Muscle of leg (tissue), 3 donors: ENCODE measurements at regions not wholly inside any gene's neighbourhood (a gene's known extent, or its start where the extent isn't known, plus 50 kb on each side); places are given as distances from the start of the nearest gene placed in this dataset.

Source experiments
- DNase-seq: peaks from one replicate; pipeline ENCODE4 v3.0.0; 2013
- H3K27ac ChIP-seq: one replicate; pipeline ENCODE4 v1.5.1; 2013; ENCODE audit warnings: mild to moderate bottlenecking, low read length, control low read depth
- H3K27me3 ChIP-seq: one replicate; pipeline ENCODE4 v1.6.1; 2013; ENCODE audit warnings: low read length; ENCODE audit not compliant: control insufficient read depth, insufficient read depth
- H3K36me3 ChIP-seq: one replicate; pipeline ENCODE4 v1.6.1; 2013; ENCODE audit warnings: low read length; ENCODE audit not compliant: control insufficient read depth, insufficient read depth
- H3K4me1 ChIP-seq: one replicate; pipeline ENCODE4 v1.6.1; 2013; ENCODE audit warnings: low read length; ENCODE audit not compliant: control insufficient read depth, insufficient read depth
- H3K4me3 ChIP-seq: one replicate; pipeline ENCODE4 v1.5.1; 2013; ENCODE audit warnings: low read length, control low read depth
- H3K9me3 ChIP-seq: replicated peaks from 2 replicates; pipeline ENCODE4 v1.6.1; 2013; ENCODE audit warnings: low read depth, low read length; ENCODE audit not compliant: control insufficient read depth
- WGBS: methylation state at CpG from one replicate; pipeline ENCODE4 v1.1.5; 2013; ENCODE audit warnings: missing lambda C conversion rate; ENCODE audit not compliant: insufficient coverage; 5-methylcytosine and 5-hydroxymethylcytosine counted together

DNA sequence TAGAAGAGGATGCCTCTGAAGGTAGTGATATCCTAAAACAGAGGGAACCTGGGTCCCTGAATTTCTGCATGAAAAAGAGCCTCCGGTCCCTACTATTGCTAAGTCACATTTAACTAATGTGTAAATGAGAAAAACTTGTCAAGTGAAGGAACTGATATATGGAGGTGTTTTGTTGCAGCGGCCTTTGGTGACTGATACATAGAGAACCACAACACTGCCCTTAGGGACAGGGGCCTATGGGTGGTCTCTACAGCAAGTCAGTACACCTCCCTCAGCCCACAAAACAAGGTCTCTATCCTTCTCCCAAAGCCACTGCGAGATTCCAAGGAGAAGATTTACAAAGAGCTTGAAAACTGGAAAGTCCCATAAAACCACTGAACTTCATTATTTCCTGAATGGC is 275.3 kb downstream of the SOX9 start:
- peaks cover 8% of the 10 kb centered on the region for H3K4me1 ChIP-seq
- H3K36me3 ChIP-seq, result no peaks in the 10 kb centered on the region
- H3K27ac ChIP-seq, result no peak overlapping the region
- no peak for DNase-seq
- WGBS, result 80% methylated on average over 1 of the region's 3 CpGs
- no peak overlapping the region for H3K4me3 ChIP-seq
- peaks cover 5% of the 10 kb centered on the region for H3K27me3 ChIP-seq
- H3K9me3 ChIP-seq, result no peaks in the 10 kb centered on the region

DNA sequence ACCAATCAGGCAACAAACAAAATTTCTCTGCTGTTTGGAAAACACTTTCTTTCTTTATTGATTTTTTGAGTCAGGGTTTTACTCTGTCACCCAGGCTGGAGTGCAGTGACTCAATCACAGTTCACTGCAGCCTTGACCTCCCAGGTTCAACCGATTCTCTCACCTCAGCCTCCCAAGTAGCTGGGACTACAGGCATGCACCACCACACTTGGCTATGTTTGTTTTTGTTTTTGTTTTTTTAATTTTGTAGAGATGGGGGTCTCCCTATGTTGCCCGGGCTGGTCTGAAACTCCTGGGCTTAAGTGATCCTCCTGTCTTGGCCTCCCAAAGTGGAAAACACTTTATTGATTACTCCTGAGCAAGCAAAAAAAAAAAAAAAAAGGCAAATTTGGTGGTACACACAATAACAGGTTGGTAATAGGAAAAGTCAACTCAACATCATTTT is 276.4 kb downstream of the SOX9 start:
- Histone ChIP-seq H3K36me3 (no peaks in the 10 kb centered on the region), H3K27ac (no peak overlapping the region), H3K4me1 (peaks cover 6% of the 10 kb centered on the region), H3K4me3 (no peak overlapping the region), H3K9me3 (no peaks in the 10 kb centered on the region), H3K27me3 (peaks cover 5% of the 10 kb centered on the region)
- DNase-seq, result no peak
- WGBS, result no CpG with 5 or more reads among the region's 2 CpGs

DNA sequence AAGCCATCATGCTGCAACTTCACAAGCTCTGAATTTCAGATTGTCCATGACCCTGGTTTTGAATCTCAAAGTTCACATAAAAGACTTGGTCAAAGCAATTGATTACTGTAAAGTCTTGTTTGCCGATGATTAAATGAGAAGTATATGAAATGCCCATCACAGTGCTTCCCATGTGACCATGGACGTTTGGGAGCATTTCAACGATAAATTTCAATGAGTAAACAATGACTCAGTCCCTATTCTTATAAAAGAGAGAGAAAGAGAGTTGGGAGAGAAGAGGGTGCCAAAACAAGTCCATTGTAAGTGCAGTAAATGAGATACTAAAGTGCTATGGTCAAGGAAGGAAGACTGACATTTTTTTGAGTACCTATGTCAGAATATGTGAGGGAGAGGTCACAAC is 276.9 kb downstream of the SOX9 start:
- Histone ChIP-seq H3K4me3 (no peak overlapping the region), H3K27me3 (peaks cover 3% of the 10 kb centered on the region), H3K4me1 (peaks cover 2% of the 10 kb centered on the region), H3K9me3 (no peaks in the 10 kb centered on the region), H3K27ac (no peak overlapping the region), H3K36me3 (no peaks in the 10 kb centered on the region)
- WGBS, result no CpG with 5 or more reads among the region's 3 CpGs
- DNase-seq, result no peak

DNA sequence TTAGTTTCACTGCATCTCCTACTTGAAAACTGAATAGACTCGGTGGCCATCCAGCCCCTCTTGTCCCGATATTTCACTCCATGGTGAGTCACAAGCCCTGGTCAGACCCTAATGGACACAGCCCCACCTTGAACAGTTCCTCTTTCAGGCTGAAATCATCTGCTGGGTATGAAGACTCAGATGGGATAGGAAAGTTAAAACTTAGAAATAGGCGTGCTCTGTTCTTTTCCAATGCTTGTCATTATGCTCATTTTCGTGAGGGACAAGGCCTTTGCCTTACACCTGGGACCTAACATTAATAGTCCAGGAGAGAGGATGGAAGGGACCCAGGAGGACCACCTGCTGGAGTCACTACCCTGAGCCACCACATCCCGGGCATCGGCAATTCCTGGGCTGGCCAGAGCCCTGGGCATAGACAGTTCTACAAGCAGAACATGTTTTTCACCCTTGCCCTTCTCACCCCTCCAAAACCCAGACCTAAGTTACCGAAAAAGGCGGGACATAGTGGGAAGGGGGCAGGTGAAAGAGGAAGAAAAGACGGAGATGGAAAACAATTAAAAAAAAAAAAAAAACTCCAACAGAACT is 278.3 kb downstream of the SOX9 start:
- no peak overlapping the region for H3K27ac ChIP-seq
- H3K4me3 ChIP-seq, result no peak overlapping the region
- H3K36me3 ChIP-seq, result no peaks in the 10 kb centered on the region
- 88% methylated on average over 1 of the region's 9 CpGs for WGBS
- H3K4me1 ChIP-seq, result no peaks in the 10 kb centered on the region
- no peaks in the 10 kb centered on the region for H3K9me3 ChIP-seq
- DNase-seq, result no peak
- H3K27me3 ChIP-seq, result peaks cover 2% of the 10 kb centered on the region

DNA sequence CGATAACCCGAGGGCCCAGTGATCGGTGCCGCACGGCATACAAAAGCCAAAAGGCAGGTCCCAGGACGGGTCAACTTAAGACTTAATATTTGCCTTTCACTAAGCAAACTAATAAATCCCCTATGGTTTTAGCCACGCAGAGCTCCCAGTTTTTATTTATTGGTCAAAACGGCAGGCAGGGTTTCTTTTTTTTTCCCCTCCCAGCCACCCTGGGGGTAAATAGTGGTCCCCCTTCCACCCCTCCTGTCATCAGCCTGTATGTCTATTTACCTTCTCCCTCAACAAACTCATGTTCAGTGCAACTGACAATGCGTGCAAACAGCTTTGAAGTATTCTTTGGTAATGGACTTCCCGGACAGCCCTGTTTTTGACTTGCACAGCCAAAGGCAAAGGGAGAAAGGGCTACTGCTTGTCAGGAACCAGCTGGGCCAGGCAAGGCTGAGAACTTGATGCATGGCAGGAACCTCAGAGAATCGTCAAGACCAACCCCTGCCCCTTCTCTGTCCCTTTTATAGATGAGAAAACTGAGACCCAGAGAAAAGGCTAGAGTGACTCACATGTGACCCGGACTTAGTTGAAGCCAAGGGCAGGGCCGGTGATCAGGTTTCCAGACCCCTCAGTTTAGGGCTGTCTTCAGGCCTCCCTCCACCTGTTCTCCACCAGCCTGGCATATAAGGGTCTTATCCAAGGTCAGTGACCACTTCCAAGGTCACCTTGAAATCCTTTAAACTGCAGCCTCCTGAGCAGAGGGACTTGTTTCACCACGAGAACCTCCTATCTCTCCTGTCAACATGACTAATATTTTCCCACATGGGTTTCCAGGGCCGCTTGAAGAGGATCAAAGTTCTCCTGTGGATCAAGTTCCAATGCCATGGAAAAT is 279.0 kb downstream of the SOX9 start:
- H3K9me3 ChIP-seq, result no peaks in the 10 kb centered on the region
- H3K4me1 ChIP-seq, result no peaks in the 10 kb centered on the region
- no peaks in the 10 kb centered on the region for H3K36me3 ChIP-seq
- no peak overlapping the region for H3K4me3 ChIP-seq
- no peak overlapping the region for H3K27ac ChIP-seq
- H3K27me3 ChIP-seq, result peaks cover 2% of the 10 kb centered on the region
- WGBS, result 87% methylated on average over 13 of the region's 15 CpGs
- DNase-seq, result no peak

DNA sequence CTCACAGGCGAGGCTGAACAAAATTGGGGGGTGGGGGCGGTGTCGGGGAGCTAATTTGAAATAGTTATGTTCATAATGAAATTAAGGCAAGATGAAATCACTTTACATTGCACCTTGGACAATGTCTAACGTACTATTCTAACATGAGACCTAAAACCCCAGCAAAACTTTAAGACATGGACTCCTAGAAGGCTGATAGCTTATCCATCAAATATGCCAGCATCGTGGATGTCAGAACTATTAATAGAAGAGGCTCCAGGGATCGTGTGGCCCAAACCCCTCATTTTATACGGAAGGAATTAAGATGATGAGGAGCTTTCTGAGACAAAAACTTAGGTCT is 279.6 kb downstream of the SOX9 start:
- Histone ChIP-seq H3K27ac (no peak overlapping the region), H3K27me3 (peaks cover 2% of the 10 kb centered on the region), H3K4me3 (no peak overlapping the region), H3K9me3 (no peaks in the 10 kb centered on the region), H3K36me3 (no peaks in the 10 kb centered on the region), H3K4me1 (no peaks in the 10 kb centered on the region)
- no CpG with 5 or more reads among the region's 7 CpGs for WGBS
- no peak for DNase-seq

DNA sequence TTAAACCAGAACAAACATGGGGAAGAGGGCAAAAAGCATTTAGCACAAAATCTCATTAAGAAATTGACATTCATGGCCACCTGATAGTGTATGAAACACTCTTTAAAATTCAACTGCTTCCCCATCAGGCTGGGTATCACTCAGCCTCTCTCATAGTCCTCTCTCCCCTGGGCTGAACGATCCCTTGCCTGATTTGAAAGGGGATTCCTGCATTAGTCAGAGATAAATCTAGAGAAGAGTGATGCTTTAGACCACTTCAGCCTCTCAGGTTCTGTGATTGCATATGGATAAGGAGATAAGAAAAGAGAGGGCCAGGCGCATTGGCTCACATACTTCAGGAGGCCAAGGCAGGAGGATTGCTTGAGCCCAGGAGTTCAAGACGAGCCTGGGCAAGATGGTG is 280.0 kb downstream of the SOX9 start:
- no peak overlapping the region for H3K27ac ChIP-seq
- no peak overlapping the region for H3K4me3 ChIP-seq
- no peaks in the 10 kb centered on the region for H3K36me3 ChIP-seq
- H3K9me3 ChIP-seq, result no peaks in the 10 kb centered on the region
- H3K27me3 ChIP-seq, result peaks cover 2% of the 10 kb centered on the region
- DNase-seq, result no peak
- no CpG with 5 or more reads among the region's 3 CpGs for WGBS
- no peaks in the 10 kb centered on the region for H3K4me1 ChIP-seq

DNA sequence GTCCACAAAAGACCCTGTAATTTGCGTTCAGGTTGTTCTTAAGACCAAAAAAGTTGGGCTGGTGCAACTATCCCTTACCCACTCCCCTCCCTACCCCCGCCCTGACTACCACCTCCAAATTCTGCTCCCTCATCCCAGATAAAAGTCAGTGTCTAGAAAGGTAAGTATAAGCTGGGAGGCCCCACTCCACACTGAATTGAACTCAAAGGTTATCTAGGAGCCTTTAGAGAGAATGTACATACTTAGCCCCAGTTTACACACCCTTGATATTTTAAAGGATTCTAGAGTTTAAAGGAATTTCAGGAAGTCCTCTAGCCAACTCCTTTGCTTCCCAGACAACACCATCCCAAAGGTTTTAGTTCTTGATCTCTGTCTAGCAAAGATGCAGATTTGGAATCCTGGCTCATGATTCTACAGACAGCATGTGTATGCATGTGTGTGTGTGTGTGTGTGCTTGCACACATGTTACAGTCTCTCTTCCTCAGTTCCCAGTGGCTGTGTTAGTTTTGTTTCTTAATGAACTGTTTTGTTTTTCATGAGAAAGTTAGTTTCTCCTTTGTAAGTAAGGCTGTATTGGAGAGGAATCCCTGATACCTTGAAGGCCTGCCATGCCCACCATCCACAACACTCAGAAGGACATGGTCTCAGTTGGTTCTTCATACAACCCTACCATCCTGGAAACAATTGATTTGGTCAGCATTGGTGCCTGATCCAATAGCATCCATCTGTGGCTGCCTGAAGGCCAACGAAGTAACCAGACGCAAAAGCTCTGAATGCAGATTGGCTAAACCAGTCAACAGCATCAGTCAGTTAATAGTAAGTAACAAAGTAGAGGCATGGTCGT is 281.3 kb downstream of the SOX9 start:
- Histone ChIP-seq H3K27me3 (peaks cover 2% of the 10 kb centered on the region), H3K9me3 (no peaks in the 10 kb centered on the region), H3K4me3 (no peak overlapping the region), H3K36me3 (no peaks in the 10 kb centered on the region), H3K4me1 (peaks cover 2% of the 10 kb centered on the region), H3K27ac (no peak overlapping the region)
- WGBS, result 88% methylated on average over 3 of the region's 5 CpGs
- DNase-seq, result peak; percentile 40

DNA sequence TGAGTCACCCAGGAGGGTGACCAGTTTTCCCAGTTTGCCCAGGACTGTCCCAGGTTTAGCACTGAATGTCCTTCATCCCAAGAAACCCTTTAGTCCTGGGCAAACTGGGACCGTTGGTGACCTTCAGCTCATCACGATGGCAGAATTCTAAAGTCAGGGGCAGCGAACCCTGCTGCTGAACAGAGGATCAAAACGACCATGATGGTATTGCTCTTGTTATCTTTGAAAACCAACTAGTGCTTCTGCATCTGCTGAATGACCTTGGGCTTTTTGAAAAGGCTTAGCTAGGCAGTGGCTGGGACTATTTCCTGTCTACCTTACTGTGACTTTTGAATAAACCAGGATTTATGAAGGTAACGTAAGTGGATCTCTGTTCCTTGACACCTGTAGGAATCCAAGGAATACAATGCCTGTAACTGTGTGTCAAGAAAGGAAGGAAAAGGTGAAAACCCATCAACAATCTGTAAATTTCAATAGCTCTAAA is 281.9 kb downstream of the SOX9 start:
- Histone ChIP-seq H3K27ac (no peak overlapping the region), H3K36me3 (no peaks in the 10 kb centered on the region), H3K4me3 (no peak overlapping the region), H3K27me3 (peaks cover 2% of the 10 kb centered on the region), H3K4me1 (peaks cover 8% of the 10 kb centered on the region), H3K9me3 (no peaks in the 10 kb centered on the region)
- DNase-seq, result no peak
- WGBS, result 82% methylated on average over 4 of the region's 5 CpGs

DNA sequence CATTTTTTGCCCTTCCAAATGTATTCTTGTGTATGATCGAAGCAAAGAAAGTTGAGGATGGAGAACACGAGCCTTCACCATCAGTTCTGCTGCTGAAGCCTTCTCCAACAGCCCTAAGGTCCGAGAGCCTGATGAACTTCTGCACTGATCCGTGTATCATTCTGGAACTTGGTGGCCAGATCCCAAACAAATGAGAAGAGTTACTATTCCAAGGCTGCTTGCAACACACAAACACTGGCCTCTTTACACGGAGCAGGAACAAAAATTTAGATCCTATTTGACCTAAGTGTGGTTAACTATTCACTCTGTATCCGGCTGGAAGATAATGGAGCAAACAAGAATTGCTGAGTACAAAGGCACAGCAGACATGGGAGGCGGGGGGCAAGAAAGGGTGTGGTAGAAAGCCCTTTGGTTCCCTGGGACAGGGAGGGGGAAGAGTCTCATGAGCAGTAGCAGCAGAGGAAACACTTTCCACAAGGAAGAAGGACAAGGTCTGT is 282.9 kb downstream of the SOX9 start:
- H3K27ac ChIP-seq, result no peak overlapping the region
- DNase-seq, result no peak
- no peak overlapping the region for H3K4me3 ChIP-seq
- no peaks in the 10 kb centered on the region for H3K36me3 ChIP-seq
- peaks cover 5% of the 10 kb centered on the region for H3K27me3 ChIP-seq
- 68% methylated on average over 5 of the region's 7 CpGs for WGBS
- no peaks in the 10 kb centered on the region for H3K9me3 ChIP-seq
- peaks cover 18% of the 10 kb centered on the region for H3K4me1 ChIP-seq
